DND-41 (cell line): ENCODE measurements at regions not wholly inside any gene's neighbourhood (a gene's known extent, or its start where the extent isn't known, plus 50 kb on each side); places are given as distances from the start of the nearest gene placed in this dataset.

Experiments used
- EZH2 ChIP-seq: IDR thresholded peaks from 3 replicates; pipeline ENCODE4 v1.6.1; 2012; ENCODE audit warnings: borderline replicate concordance, low read depth, mild to moderate bottlenecking, moderate library complexity, low read length, inconsistent platforms; ENCODE audit not compliant: severe bottlenecking
- TF ChIP-seq, protein P1 (sequence below): IDR thresholded peaks from 2 replicates; pipeline ENCODE4 v1.5.1; 2012; ENCODE audit warnings: borderline replicate concordance, low read length, moderate library complexity, mild to moderate bottlenecking; ENCODE audit not compliant: poor library complexity, severe bottlenecking; ENCODE audit errors: extremely low read depth

GRCh38 chr2:198595721-198596120 is 791.3 kb downstream of the PLCL1 start:
- TF ChIP-seq, protein P1, sequence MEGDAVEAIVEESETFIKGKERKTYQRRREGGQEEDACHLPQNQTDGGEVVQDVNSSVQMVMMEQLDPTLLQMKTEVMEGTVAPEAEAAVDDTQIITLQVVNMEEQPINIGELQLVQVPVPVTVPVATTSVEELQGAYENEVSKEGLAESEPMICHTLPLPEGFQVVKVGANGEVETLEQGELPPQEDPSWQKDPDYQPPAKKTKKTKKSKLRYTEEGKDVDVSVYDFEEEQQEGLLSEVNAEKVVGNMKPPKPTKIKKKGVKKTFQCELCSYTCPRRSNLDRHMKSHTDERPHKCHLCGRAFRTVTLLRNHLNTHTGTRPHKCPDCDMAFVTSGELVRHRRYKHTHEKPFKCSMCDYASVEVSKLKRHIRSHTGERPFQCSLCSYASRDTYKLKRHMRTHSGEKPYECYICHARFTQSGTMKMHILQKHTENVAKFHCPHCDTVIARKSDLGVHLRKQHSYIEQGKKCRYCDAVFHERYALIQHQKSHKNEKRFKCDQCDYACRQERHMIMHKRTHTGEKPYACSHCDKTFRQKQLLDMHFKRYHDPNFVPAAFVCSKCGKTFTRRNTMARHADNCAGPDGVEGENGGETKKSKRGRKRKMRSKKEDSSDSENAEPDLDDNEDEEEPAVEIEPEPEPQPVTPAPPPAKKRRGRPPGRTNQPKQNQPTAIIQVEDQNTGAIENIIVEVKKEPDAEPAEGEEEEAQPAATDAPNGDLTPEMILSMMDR: no peak
- TF ChIP-seq EZH2: no peak
